PC-3 (cell line): ENCODE measurements at regions not wholly inside any gene's neighbourhood (a gene's known extent, or its start where the extent isn't known, plus 50 kb on each side); places are given as distances from the start of the nearest gene placed in this dataset.

Experiments used
- ATAC-seq: fragments of 200-7000 bp; cut with Tn5 transposase; 2 replicates; pipeline ENCODE4 v1.9.1; 2020; ENCODE audit warnings: mild to moderate bottlenecking, moderate library complexity
- BruUV-seq: library from RNA; stranded (reverse); fragments of 400-500 nt; replicated peaks from 2 replicates; lab custom pipeline; 2021; lab: Mats Ljungman, UMichigan
- CTCF ChIA-PET: fragments of 300-600 bp; sonication (Branson Sonifier 250); formaldehyde crosslinking; loops from one replicate; lab custom pipeline; 2022; ENCODE audit warnings: antibody characterized with exemption; lab: Charles Lee
- POLR2A ChIA-PET: fragments of 300-600 bp; sonication (Branson Sonifier 250); formaldehyde crosslinking; loops from one replicate; lab custom pipeline; 2022; ENCODE audit warnings: antibody characterized with exemption; ENCODE audit not compliant: unreplicated experiment; lab: Charles Lee
- DNase-seq: peaks from one replicate; pipeline ENCODE4 v3.0.0-alpha.2; 2015
- H2AFZ ChIP-seq: fragments of 300-600 bp; sonication (generic); 2 replicates; pipeline ENCODE4 v1.6.0; 2016; ENCODE audit warnings: antibody characterized with exemption, low read length
- H3F3A ChIP-seq: fragments of 300-600 bp; sonication (generic); one replicate; pipeline ENCODE4 v1.6.0; 2017; ENCODE audit warnings: antibody characterized with exemption, low read length, control low read depth, mild to moderate bottlenecking; ENCODE audit not compliant: unreplicated experiment
- H3K27ac ChIP-seq: fragments of 300-600 bp; sonication (generic); 2 replicates; pipeline ENCODE4 v1.5.1; 2016; ENCODE audit warnings: mild to moderate bottlenecking, low read length
- H3K27me3 ChIP-seq: fragments of 300-600 bp; sonication (generic); 2 replicates; pipeline ENCODE4 v1.6.1; 2016; ENCODE audit warnings: low read length, mixed read lengths
- H3K36me3 ChIP-seq: fragments of 300-600 bp; sonication (generic); 2 replicates; pipeline ENCODE4 v1.6.1; 2016; ENCODE audit warnings: low read depth, mixed run types, low read length, mixed read lengths
- H3K4me1 ChIP-seq: fragments of 300-600 bp; sonication (generic); 2 replicates; pipeline ENCODE4 v1.5.1; 2016; ENCODE audit warnings: low read length; ENCODE audit not compliant: insufficient read depth
- H3K4me2 ChIP-seq: fragments of 300-600 bp; sonication (generic); 2 replicates; pipeline ENCODE4 v1.6.0; 2016; ENCODE audit warnings: low read length
- H3K4me3 ChIP-seq: fragments of 300-600 bp; sonication (generic); 2 replicates; pipeline ENCODE4 v1.5.1; 2016; ENCODE audit warnings: mild to moderate bottlenecking, low read length, mixed read lengths
- H3K79me2 ChIP-seq: fragments of 300-600 bp; sonication (generic); 2 replicates; pipeline ENCODE4 v1.6.1; 2017; ENCODE audit warnings: low read length, mixed read lengths
- H3K9ac ChIP-seq: fragments of 300-600 bp; sonication (generic); 2 replicates; pipeline ENCODE4 v1.6.0; 2016; ENCODE audit warnings: mild to moderate bottlenecking, low read length
- H3K9me2 ChIP-seq: fragments of 300-600 bp; sonication (generic); replicated peaks from 2 replicates; pipeline ENCODE4 v1.6.1; 2016; ENCODE audit warnings: mixed run types, low read length, mixed read lengths
- H3K9me3 ChIP-seq: fragments of 300-600 bp; sonication (generic); 2 replicates; pipeline ENCODE4 v1.6.1; 2016; ENCODE audit warnings: low read length, mixed read lengths
- H4K20me1 ChIP-seq: fragments of 300-600 bp; sonication (generic); 2 replicates; pipeline ENCODE4 v1.6.1; 2016; ENCODE audit warnings: low read length, mixed read lengths
- EZH2 ChIP-seq: fragments of 300-600 bp; sonication (generic); IDR thresholded peaks from one replicate; pipeline ENCODE4 v1.6.1; 2017; ENCODE audit warnings: antibody characterized with exemption, mild to moderate bottlenecking, low read length; ENCODE audit not compliant: unreplicated experiment
- EZH2phosphoT487 ChIP-seq: fragments of 300-600 bp; sonication (generic); IDR thresholded peaks from 2 replicates; pipeline ENCODE4 v1.6.1; 2018; ENCODE audit warnings: mild to moderate bottlenecking, antibody characterized with exemption, low read length, borderline replicate concordance
- intact Hi-C: fragments of 100-400 bp; cut with micrococcal nuclease; formaldehyde crosslinking; loops from 2 replicates; pipeline ENCODE4 v1.9.0; 2023
- TF ChIP-seq, protein P1 (sequence below): fragments of 300-600 bp; sonication (generic); conservative IDR thresholded peaks from 2 replicates; pipeline ENCODE4 v1.5.1; 2017; ENCODE audit warnings: antibody characterized with exemption, low read depth, mild to moderate bottlenecking, low read length

DNA sequence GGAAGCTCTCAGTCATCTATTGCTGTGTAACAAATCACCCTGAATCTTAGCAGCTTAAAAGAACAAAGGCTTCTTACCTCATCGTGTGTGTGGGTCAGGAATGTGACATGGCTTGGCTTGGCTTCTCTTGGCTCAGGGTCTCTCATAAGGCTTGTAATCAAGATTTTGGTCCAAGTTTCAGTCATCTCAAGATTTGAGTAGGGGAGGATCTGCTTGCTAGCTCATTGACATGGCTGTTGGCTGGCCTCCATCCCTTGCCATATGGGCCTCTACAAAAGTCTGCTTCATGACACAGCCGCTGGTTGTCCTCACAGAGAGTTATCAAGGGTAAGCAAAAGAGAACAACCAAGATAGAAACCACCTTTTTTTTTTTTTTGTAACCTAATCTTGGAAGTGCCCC, 207.7 kb downstream of the PTPRC start:
- TF ChIP-seq EZH2 (no peak), EZH2phosphoT487 (no peak)
- TF ChIP-seq, protein P1, sequence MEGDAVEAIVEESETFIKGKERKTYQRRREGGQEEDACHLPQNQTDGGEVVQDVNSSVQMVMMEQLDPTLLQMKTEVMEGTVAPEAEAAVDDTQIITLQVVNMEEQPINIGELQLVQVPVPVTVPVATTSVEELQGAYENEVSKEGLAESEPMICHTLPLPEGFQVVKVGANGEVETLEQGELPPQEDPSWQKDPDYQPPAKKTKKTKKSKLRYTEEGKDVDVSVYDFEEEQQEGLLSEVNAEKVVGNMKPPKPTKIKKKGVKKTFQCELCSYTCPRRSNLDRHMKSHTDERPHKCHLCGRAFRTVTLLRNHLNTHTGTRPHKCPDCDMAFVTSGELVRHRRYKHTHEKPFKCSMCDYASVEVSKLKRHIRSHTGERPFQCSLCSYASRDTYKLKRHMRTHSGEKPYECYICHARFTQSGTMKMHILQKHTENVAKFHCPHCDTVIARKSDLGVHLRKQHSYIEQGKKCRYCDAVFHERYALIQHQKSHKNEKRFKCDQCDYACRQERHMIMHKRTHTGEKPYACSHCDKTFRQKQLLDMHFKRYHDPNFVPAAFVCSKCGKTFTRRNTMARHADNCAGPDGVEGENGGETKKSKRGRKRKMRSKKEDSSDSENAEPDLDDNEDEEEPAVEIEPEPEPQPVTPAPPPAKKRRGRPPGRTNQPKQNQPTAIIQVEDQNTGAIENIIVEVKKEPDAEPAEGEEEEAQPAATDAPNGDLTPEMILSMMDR, result no peak
- Histone ChIP-seq H3K4me3 (no peak overlapping the region), H4K20me1 (no peaks in the 10 kb centered on the region), H3K27ac (no peak overlapping the region), H3K4me1 (peaks cover 29% of the 10 kb centered on the region), H3K27me3 (no peaks in the 10 kb centered on the region), H3K79me2 (no peaks in the 10 kb centered on the region), H3F3A (peaks cover 6% of the 10 kb centered on the region), H3K9ac (no peak overlapping the region), H2AFZ (no peak overlapping the region), H3K9me3 (no peaks in the 10 kb centered on the region), H3K9me2 (no peaks in the 10 kb centered on the region), H3K36me3 (no peaks in the 10 kb centered on the region), H3K4me2 (no peak overlapping the region)
- DNase-seq (no peak), ATAC-seq (no peak)
- intact Hi-C loops, result no loop called here
- ChIA-PET POLR2A (no interaction called here), CTCF (no interaction called here)
- no TSS peak for BruUV-seq

DNA sequence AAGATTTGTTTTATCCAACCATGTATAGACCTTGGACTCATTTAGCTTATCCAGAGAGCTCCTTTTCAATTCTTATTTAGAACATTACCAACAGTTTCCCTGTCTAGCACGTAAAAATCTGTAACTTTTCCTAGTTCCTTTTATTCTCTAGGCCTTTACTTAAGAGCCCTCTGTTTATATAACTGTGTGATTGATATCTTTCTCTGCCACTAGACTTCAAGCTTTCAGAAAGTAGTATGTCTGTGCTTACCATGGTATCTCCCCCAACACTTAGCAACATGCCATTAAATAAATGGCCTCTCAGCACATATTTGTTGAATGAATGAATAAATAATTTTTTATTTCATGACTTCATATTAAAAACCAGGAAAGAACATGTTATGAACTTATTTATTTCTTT, 209.4 kb downstream of the PTPRC start:
- Histone ChIP-seq H3K79me2 (no peaks in the 10 kb centered on the region), H3F3A (peaks cover 6% of the 10 kb centered on the region), H3K27ac (peak overlapping the region; percentile 80; the same call in 1 of the 2 replicates), H3K9me3 (no peaks in the 10 kb centered on the region), H4K20me1 (no peaks in the 10 kb centered on the region), H3K9me2 (no peaks in the 10 kb centered on the region), H3K36me3 (no peaks in the 10 kb centered on the region), H3K4me2 (peak overlapping the region; percentile 48; the same call in 1 of the 2 replicates), H3K4me3 (no peak overlapping the region), H3K4me1 (peaks cover 29% of the 10 kb centered on the region), H3K9ac (no peak overlapping the region), H3K27me3 (no peaks in the 10 kb centered on the region), H2AFZ (no peak overlapping the region)
- CTCF ChIA-PET, result no interaction called here
- no TSS peak for BruUV-seq
- TF ChIP-seq, protein P1, result no peak
- TF ChIP-seq EZH2phosphoT487, result no peak
- no peak for TF ChIP-seq EZH2
- intact Hi-C loops, result no loop called here
- DNase-seq (no peak), ATAC-seq (no peak)
- POLR2A ChIA-PET, result no interaction called here

- H3K79me2 ChIP-seq, result no peaks in the 10 kb centered on the region
- H3K9me2 ChIP-seq, result no peaks in the 10 kb centered on the region
- no peaks in the 10 kb centered on the region for H3K36me3 ChIP-seq
- peak overlapping the region; percentile 80 for H3K27ac ChIP-seq
- H3K9me3 ChIP-seq, result no peaks in the 10 kb centered on the region
- H3K27me3 ChIP-seq, result no peaks in the 10 kb centered on the region
- intact Hi-C loops, result no loop called here
- peaks cover 29% of the 10 kb centered on the region for H3K4me1 ChIP-seq
- no peak overlapping the region for H3K4me3 ChIP-seq
- H3K9ac ChIP-seq, result no peak overlapping the region
- ATAC-seq (peak; percentile 31; the same call in 1 of the 2 replicates), DNase-seq (peak; percentile 30)
- TF ChIP-seq, protein P1, result no peak
- TF ChIP-seq EZH2, result no peak
- TF ChIP-seq EZH2phosphoT487, result no peak
- no peak overlapping the region for H2AFZ ChIP-seq
- BruUV-seq, result no TSS peak
- peak overlapping the region; percentile 48; the same call in 1 of the 2 replicates for H3K4me2 ChIP-seq
- H3F3A ChIP-seq, result peaks cover 6% of the 10 kb centered on the region
- no peaks in the 10 kb centered on the region for H4K20me1 ChIP-seq
- ChIA-PET POLR2A (no interaction called here), CTCF (no interaction called here)
Measured at GRCh38 chr1:198848649-198849048, 209.8 kb downstream of the PTPRC start.
